ENCODE measurements at regions not wholly inside any gene's neighbourhood (a gene's known extent, or its start where the extent isn't known, plus 50 kb on each side); places are given as distances from the start of the nearest gene placed in this dataset.

DNA sequence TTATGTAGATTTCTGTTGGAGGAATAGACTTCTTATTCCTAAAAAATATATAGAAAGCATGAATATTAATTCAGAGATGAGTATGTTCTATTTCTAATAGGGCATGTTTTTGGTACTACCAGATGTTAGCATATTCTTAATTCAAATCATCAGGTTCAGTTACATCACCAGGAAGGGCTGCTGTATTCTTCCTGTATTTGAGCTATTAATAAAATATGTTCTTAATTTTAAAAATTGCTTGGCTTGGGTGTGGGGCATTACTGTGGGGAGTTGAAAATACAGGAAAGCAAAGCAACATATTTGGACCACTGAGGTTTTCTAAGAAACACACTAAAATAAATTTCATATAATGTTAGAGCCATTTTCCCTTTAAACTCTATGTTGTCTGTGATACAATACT is 343.0 kb downstream of the EPHA4 start:
- DNase-seq (ENCODE audit: low spot score) = no peak
- no peak for FAIRE-seq

DNA sequence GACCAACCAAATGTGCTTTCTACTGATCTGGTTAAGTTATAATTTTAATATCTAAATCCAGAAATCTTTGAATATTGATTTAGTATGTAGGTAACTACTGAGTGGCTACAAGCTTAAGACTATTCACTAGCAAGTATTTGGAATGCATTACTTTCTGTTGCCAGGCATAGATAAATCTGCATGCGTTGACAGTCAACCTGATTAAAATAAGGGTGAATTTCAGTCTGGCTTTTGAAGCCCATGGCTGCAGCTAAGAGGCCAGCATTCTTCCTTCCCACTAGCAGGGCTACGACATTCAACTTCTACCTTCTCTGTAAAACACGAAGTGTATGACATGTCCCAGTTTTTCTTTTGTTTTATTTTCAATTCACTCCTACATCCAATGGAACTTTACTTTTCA is 340.6 kb downstream of the EPHA4 start:
- no peak for FAIRE-seq
- no peak for DNase-seq (ENCODE audit: low spot score)

DNA sequence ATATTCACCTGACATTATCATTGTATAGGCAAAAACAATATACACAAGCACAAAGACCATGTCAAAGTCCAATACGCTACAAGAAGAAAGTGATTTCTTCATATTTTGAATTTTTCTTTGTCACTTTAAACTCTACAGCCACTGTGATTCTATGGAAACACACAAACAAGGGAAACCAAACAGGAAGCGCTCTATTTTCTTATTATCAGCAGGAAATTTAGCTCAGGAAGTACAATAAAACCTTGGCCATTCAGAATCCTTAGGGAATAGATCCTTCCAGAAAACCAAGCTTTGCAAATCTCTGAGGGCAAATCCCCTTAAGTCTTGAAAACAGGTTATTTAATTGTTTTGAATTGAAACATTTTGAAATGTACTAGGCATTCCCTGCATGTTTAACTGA is 336.2 kb downstream of the EPHA4 start:
- no peak for DNase-seq (ENCODE audit: low spot score)
- FAIRE-seq = no peak

DNA sequence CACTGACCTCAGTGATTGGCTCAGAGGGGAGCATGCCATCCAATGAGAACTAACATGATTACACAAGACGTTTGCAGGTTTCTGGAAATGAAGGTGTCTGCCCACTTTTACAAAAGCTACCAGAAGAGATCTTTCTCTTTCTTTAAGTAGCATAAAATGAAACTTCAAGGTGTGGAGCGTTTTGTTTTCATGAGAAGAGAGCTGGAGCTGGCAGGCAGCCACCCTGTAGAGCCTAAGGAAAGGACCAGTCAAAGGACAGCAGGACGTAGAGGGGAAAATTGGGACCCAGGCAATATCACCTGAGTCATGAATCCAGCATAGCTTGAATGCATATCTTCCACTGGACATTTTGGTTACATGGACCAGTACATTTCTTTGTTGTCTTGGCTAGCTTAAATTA is 331.0 kb downstream of the EPHA4 start:
- DNase-seq (ENCODE audit: low spot score) = no peak
- no peak for FAIRE-seq

DNA sequence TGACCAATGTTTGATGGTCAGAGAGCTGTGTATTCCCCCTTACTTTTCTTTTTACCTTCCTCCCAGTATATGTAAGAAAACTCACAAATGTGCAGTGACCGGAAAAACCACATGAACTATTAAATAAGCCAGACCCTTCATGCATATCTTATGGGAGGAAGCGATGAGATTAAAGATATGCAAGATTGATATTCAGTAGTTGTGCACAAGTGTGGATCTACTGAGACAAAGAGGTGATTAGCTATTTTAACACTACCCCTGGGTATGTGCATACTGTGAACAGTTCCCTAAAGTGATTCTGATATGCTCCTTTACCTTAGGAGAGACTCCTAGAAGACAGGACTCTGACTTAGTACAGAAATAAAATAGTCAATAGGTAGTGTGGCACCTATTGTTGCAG is 328.3 kb downstream of the EPHA4 start:
- no peak for FAIRE-seq
- DNase-seq (ENCODE audit: low spot score) = no peak

DNA sequence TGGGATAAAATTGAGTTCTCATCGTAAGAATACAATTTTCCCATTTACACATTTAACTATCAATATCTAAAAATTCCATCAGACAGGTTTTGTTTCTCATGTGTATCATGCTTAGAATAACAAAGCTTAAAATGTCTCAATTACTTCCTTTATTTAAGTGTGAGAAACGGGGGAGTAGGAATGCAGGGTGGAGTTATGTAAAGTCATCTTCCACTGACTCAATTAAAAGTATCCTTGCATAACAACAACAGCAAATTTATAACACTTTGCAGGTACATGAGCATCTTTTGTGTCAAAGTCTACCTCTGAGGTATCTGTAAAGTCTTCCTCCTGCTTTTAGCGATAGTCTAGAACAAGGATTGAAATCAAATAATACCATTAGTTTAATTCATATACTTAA is 327.1 kb downstream of the EPHA4 start:
- FAIRE-seq (no peak), DNase-seq (ENCODE audit: low spot score) (no peak)

DNA sequence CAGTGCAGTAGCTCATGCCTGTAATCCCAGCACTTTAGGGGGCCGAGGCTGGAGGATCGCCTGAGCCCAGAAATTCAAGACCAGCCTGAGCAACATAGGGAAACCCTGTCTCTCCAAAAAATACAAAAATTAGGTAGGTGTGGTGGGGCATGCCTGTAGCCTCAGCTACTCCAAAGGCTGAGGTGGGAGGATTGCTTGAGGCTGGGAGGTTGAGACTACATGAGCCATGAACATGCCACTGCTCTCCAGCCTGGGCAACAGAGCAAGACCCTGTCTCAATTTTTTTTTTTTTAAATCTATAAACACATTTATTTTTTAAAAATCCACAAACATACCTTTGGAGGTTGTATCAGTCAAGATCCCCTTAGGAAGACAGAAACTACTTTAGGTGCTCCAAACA is 326.3 kb downstream of the EPHA4 start:
- no peak for FAIRE-seq

DNA sequence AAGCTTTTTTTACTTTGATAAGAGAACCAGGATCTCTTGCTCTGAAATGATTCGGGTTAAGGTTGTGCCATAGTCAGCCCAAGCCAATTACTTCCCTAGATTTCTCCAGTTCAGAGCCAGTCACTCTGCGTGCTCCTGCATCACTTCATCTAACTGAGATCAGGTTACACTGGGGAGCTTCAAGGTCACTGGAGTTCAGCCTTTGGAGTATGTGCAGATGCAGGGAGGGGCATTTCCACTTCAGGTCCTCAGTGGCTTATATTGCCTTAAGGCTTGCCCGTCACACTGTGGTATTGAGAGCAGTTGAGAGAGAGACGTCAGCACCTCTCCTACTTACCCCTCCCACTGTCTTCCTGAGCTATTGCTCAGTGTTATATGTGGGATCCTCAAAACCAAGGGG is 317.8 kb downstream of the EPHA4 start:
- FAIRE-seq (no peak), DNase-seq (ENCODE audit: low spot score) (no peak)

More for the DNA sequence above, 326.3 kb downstream of the EPHA4 start:
- DNase-seq (ENCODE audit: low spot score) = no peak

DNA sequence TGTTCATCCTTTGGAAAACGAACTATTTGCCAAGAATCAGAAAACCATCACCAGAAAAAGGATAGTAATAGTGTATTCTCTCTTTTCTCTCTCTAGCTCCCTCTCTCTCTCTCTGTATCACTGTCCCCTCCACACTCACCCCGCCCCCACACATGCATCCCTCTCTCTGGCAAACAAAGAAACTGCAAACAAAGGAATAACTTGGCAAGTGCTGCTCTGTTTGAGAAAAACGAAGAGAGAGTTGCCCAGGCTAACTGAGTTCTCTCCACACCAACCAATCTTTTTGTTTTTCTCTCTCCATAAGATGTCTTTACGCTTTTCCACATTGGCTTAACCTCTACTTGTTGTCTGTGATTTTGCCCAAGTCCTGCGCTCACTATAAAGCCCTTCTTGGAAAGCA is 316.2 kb downstream of the EPHA4 start:
- FAIRE-seq (no peak), DNase-seq (ENCODE audit: low spot score) (no peak)

DNA sequence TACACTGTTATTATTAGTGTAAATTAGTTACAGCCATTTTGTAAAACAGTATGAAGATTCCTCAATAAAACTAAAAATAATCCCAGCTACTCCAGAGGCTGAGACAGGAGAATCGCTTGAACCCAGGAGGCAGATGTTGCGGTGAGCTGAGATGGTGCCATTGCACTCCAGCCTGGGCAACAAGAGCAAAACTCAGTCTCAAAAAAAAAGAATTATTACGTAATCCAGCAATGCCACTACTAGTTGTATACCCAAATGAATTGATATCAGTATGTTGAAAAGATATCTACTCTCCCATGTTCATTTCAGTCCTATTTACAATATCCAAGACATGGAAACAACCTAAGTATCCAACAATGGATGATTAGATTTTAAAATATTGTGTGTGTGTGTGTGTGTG is 313.6 kb downstream of the EPHA4 start:
- FAIRE-seq = no peak
- DNase-seq (ENCODE audit: low spot score) = no peak

DNA sequence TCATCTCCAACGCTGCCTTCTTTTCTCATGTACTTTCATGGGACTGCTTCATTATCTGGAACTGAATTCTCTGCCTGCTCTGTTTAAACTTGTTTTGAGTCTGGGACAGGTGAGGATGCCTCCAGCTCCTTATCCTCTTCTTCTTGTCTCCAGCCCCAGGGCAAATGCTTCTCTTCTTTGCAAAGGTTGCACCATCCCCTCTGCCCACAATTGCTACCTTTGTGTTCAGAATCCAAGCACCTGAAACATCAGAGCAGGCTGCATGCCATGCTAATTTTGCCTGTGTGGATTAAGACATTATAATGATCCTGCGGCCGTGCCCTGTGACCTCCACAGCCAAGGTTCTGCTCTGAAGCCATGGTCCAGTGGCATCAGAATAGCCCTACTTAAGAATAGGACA is 309.5 kb downstream of the EPHA4 start:
- FAIRE-seq = no peak
- DNase-seq (ENCODE audit: low spot score) = no peak

DNA sequence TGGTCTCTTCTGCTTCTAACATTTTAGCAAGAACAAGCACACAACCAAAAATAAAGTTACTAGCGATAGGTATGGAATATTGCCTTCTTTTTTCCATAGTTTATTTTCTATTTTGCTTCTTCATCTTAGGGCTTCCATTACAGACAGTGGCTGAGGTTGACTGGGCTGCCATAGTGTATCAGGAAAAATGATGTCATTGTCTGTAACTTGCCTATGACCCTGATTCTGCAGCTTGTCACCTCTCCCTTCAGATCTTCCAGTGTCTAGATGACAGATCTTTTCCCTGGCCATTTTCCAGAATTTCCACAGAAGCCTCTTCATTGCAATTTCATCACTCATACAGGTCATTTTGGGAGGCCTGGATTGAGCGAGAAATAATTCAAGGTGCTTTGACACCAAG is 308.5 kb downstream of the EPHA4 start:
- DNase-seq (ENCODE audit: low spot score) (no peak), FAIRE-seq (no peak)

DNA sequence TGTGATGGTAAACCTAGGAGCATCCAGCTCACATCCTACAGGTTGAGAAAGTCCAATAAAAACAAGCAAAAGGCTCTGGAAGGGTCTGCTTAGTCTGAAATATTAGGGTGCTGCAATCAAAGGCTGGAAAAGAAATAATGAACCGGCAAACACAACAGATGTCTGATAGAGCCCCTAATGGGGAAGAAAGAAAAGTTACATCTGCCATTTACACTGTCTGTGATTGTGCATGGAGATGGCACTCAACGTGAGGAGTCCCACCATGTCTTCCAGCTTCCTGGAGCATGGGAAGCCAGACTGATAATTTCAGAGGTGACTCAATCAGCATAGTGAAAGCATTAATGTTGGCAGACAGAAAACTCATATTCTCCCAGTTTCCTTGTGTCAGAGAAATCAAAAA is 307.8 kb downstream of the EPHA4 start:
- peak; percentile 7 for DNase-seq (ENCODE audit: low spot score)
- no peak for FAIRE-seq

DNA sequence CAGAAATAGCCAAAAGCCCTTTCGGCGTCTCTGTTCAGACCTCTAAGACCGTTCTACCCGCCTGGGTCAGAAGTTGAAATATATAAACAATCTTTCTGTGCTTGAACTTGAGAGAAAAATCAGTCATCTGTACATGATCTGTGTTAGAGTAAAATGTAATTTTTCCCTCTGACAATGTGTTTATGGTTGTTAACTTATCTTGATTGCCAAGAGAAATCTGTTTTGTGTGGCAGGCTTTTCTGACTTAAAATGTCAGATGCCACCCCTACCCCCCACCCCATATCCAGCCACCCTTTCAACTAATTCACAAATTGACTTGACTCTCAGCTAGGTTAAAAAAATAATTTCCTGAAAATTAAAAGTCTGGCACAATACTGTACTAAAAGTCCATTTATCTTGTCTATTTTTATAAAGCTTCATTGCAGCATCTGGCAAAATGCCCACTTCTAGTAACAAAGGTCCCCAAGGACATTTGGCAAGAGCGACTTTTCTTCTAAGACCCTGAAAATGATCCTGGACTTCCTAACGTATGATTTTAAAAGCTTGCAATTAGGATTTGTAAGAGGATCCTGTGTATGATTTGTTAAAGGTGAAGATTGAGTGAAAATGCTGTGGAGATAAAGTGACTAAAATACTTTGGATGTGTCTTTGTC is 304.2 kb downstream of the EPHA4 start:
- DNase-seq (ENCODE audit: low spot score) (no peak), FAIRE-seq (no peak)

DNA sequence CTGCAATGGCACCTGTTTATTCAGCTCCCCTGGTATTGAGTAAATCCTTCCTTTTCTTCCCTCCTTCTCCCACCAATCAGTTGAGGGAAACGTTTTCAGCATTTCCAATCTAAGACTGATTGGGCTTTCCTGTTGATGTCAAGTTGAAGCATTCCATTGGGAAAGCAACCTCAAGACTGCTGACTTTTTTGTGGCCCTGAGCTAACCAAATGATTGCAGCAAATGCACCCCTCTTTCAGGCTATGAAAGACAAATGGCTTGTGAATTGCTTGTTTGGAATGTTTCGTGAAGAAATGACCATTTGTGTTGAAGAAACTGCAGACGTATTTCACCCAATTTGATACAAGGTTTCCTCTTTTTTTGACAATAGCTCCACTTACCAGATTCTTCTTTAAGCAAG is 303.5 kb downstream of the EPHA4 start:
- FAIRE-seq (no peak), DNase-seq (ENCODE audit: low spot score) (no peak)

DNA sequence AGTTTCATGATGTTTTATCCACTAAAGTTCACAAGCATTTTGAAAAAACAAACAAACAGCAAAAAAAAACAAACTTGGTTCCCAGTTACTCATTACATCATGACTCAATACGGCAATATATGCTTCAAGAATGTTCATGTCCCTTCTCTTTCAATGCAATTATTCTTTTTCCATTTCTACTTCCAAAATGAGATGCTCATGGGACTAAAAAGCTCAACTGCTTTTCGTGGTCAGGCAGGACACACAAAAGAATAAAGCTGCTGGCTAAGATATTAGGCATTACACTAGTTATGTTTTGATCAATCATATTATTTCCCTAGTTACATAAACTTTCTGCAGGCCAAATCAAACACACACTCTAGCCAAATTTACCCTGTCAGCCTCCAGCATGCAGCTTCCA is 301.3 kb downstream of the EPHA4 start:
- DNase-seq (ENCODE audit: low spot score) = no peak

DNA sequence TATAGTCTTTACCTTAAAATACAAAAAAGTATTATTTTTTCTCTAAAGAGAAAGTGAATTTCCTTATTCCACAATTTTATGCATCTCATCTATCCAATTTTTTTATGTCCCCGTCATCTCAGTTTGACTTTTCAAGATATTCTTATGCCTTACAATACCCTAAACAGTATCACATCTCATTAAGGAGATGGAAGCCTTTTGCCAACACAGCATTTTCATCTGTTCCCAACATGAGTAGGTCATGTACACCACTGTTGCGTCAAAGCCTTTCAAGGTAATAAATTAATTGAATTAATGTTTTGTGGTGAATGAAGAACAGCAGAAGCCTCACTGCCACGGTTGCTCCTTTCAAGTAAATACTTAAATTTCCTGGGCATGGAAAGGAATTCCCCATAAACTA is 299.4 kb downstream of the EPHA4 start:
- no peak for FAIRE-seq

More for the DNA sequence above, 301.3 kb downstream of the EPHA4 start:
- FAIRE-seq = no peak

DNA sequence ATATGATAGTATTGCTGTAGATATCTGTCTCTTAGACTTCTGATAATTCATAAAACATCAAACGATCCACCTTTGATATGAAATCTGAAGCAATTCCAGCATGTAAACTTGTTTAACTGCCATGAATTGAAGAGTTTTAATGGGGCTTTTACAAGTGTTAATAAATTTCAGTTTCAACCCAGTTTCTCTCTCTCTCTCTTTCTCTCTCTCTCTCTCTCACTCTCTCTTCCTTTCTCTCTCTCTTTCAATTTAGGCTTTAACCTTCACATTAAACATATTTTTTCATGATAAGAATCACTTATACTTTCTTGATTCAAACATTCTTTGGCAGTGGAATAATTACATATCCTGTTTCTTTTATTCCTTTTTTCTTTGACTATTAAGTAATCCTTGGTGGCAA is 296.1 kb downstream of the EPHA4 start:
- DNase-seq (ENCODE audit: low spot score) = no peak
- no peak for FAIRE-seq

More for the DNA sequence above, 299.4 kb downstream of the EPHA4 start:
- DNase-seq (ENCODE audit: low spot score) = no peak

DNA sequence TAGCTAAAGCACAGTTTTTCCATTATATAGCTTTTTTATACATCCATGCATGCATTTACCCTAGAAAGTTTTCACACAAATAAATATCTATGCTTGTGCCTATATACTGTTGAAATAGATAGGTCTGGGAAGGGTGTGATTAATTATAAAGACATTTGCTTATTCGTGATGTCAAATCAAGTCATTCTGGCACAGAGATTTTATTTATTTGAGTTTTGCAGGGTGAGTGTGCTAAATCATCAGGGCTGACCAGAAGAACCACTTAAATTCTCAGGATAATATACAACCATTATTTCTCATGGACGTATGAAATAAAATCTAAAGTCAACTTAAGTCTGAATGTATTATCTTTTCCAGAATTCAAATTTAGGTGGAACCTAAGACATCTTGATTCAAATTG is 295.5 kb downstream of the EPHA4 start:
- no peak for DNase-seq (ENCODE audit: low spot score)
- no peak for FAIRE-seq

DNA sequence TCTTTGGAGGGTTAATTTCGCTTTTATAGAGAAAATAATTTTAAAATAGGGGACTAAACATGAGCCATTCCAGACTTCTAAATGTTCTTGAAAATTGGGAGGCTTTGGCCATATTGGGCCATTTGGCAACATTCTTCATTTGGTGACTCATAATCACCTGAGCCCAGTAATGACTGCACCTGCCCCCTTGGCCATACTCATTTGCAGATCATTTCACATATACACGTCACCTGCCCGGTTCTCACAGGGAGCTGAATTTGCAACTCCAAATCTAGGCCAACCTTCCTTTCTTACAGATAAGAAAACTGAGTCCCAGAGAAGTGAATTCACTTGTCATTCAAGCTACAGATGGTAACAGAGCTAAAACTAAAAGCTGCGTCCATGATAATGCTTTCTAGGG is 289.7 kb downstream of the EPHA4 start:
- no peak for FAIRE-seq
- DNase-seq (ENCODE audit: low spot score) = no peak

DNA sequence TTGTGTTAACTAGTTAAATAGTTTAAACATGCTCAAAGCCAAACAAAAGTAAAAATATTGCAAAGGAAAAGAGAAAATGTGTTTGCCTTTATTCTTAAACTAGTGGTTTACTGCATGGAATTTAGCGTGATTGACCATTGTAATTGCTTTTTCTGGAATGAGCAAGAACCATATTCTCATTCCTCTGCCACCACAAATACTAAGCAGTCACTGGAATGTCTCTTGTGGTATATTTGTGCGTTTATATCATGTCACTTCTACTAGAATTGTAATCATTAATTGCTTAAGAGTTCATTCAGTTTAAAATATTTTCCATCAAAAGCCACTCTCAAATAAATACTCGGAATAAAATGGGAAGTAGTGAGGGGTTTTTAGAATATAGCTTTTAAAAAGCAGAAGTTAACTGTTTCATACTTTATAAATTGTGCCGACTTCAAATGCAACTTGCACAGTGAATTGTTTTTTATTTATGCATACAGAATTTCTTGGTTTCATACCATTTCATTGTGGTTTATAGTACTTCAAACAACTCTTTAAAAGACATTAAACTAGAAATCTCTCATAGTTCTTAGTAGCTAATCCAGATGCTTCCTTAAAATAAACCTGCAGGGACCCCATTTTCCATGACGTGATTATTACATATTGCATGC is 288.1 kb downstream of the EPHA4 start:
- DNase-seq (ENCODE audit: low spot score) (no peak), FAIRE-seq (no peak)

DNA sequence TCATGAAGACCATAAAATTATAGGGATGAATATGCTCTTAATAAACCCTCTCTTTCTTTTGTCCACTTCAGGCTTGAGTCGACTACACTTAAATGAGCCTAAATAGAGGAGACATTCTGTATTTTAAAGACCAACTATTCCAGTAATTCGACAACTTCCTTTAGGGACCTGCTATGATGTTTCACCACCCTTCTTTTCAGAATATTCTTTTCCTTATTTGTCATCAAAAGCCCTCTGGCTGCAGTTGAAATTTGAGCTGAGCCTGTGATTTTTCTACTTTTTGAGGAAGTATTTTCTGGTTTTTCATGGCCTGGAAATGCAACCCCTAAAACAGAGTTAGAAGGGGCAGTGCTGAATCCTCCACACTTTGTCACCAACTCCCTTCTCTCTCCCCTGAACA is 287.0 kb downstream of the EPHA4 start:
- no peak for FAIRE-seq
- DNase-seq (ENCODE audit: low spot score) = no peak

DNA sequence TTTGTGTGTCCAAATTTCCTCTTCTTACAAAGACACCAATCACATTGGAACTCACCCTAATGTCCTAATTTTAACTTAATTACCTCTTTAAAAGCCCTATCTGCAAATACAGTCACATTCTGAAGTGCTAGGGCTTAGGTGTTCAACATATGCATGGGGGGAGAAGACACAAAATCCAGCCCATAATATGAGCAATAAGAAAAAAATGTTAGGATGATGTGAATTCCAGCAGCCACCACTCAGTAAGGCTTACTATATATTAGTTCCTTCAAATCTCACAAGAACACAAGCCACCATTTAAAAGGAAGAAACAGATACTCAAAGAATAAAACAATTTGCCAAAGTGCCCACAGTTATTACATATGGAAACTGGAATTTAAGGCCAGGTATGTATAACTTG is 285.7 kb downstream of the EPHA4 start:
- DNase-seq (ENCODE audit: low spot score) (no peak), FAIRE-seq (no peak)

DNA sequence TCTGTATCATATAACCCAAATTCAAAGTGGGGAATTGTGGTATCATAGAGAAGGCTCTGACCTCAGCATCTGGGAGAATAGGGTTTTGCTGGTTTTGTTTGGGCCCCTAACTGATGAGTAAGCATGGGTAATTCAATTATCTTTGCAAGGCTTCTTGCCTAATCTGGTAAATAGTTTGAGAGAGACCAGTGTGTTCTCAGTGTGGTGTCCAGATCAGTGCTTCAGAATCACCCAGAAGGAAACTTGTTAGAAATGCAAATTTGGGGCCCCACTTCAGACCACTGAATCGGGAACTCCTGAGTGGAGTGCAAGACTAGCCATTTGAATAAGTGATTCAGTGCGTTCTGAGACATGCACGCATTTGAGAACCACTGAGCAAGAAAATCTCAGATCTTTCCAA is 282.7 kb downstream of the EPHA4 start:
- DNase-seq (ENCODE audit: low spot score) (no peak), FAIRE-seq (no peak)
